HepG2 (cell line): ENCODE measurements at regions not wholly inside any gene's neighbourhood (a gene's known extent, or its start where the extent isn't known, plus 50 kb on each side); places are given as distances from the start of the nearest gene placed in this dataset.
A peak's percentile ranks its signal among the peaks of the same experiment; 100 is the strongest.

ENCODE experiments used
- E2F2 ChIP-seq: sonication (generic); formaldehyde crosslinking; IDR thresholded peaks from 2 replicates; pipeline ENCODE4 v1.4.0; 2020; ENCODE audit warnings: missing genetic modification reagents, borderline replicate concordance
- EP300 ChIP-seq, 3 experiments: sonication (generic) in 1 of 3; formaldehyde crosslinking in 1 of 3; IDR thresholded peaks; 2 replicates each; pipeline versions ENCODE4 v1.5.1 to v1.6.1; 2011 to 2020; ENCODE audit warnings: low read depth in 2 of 3, low read length in 2 of 3, borderline replicate concordance in 1 of 3, improper control_type of control experiment in 1 of 3, mild to moderate bottlenecking in 1 of 3, missing genetic modification reagents in 1 of 3, moderate library complexity in 1 of 3
- ERF ChIP-seq: IDR thresholded peaks from 2 replicates; pipeline ENCODE4 v1.6.1; 2018; ENCODE audit warnings: missing biosample characterization, missing genetic modification reagents
- ETV6 ChIP-seq: sonication (generic); formaldehyde crosslinking; conservative IDR thresholded peaks from 2 replicates; pipeline ENCODE4 v1.4.0; 2020; ENCODE audit warnings: missing genetic modification reagents
- FOSL2 ChIP-seq: sonication (generic); formaldehyde crosslinking; IDR thresholded peaks from 2 replicates; pipeline ENCODE4 v1.4.0; 2020; ENCODE audit warnings: missing genetic modification reagents
- GTF3A ChIP-seq: sonication (generic); formaldehyde crosslinking; conservative IDR thresholded peaks from 2 replicates; pipeline ENCODE4 v1.4.0; 2020; ENCODE audit warnings: mild to moderate bottlenecking, missing genetic modification reagents
- KDM4B ChIP-seq: sonication (generic); formaldehyde crosslinking; IDR thresholded peaks from 2 replicates; pipeline ENCODE4 v1.4.0; 2020; ENCODE audit warnings: missing genetic modification reagents
- MXD4 ChIP-seq: IDR thresholded peaks from 2 replicates; pipeline ENCODE4 v1.6.1; 2016; ENCODE audit warnings: mild to moderate bottlenecking, missing biosample characterization, missing genetic modification reagents
- NKX3-1 ChIP-seq: sonication (generic); formaldehyde crosslinking; IDR thresholded peaks from 2 replicates; pipeline ENCODE4 v1.5.0; 2020; ENCODE audit warnings: missing genetic modification reagents
- PAF1 ChIP-seq: IDR thresholded peaks from 2 replicates; pipeline ENCODE4 v1.6.1; 2016; ENCODE audit warnings: missing genetic modification reagents, missing compliant biosample characterization
- RBAK ChIP-seq: sonication (generic); formaldehyde crosslinking; IDR thresholded peaks from 2 replicates; pipeline ENCODE4 v1.5.1; 2020; ENCODE audit warnings: mild to moderate bottlenecking, missing genetic modification reagents
- RORA ChIP-seq: sonication (generic); formaldehyde crosslinking; IDR thresholded peaks from 2 replicates; pipeline ENCODE4 v1.5.0; 2020; ENCODE audit warnings: mild to moderate bottlenecking, missing genetic modification reagents, moderate library complexity
- SAP130 ChIP-seq: IDR thresholded peaks from 2 replicates; pipeline ENCODE4 v1.6.1; 2016; ENCODE audit warnings: low read depth
- SMC3 ChIP-seq: IDR thresholded peaks from 2 replicates; pipeline ENCODE4 v1.6.1; 2011; ENCODE audit warnings: low read length, improper control_type of control experiment
- SYNCRIP ChIP-seq: fragments of 200-400 bp; formaldehyde crosslinking; IDR thresholded peaks from 2 replicates; pipeline ENCODE4 v1.6.1; 2018; ENCODE audit warnings: mild to moderate bottlenecking, low read depth, low read length; ENCODE audit not compliant: insufficient read depth
- ZMYM4 ChIP-seq: sonication (generic); formaldehyde crosslinking; IDR thresholded peaks from 2 replicates; pipeline ENCODE4 v1.8.1; 2023; ENCODE audit warnings: mild to moderate bottlenecking, missing genetic modification reagents
- ZNF24 ChIP-seq: fragments of 450-650 bp; IDR thresholded peaks from 2 replicates; pipeline ENCODE4 v1.6.1; 2017; ENCODE audit warnings: antibody characterized with exemption, mild to moderate bottlenecking
- ZNF253 ChIP-seq: sonication (generic); formaldehyde crosslinking; IDR thresholded peaks from 2 replicates; pipeline ENCODE4 v1.8.0; 2022; ENCODE audit warnings: mild to moderate bottlenecking, missing genetic modification reagents, borderline replicate concordance
- ZNF30 ChIP-seq: sonication (generic); formaldehyde crosslinking; IDR thresholded peaks from 2 replicates; pipeline ENCODE4 v1.5.0; 2020; ENCODE audit warnings: mild to moderate bottlenecking, missing genetic modification reagents
- ZNF543 ChIP-seq: sonication (generic); formaldehyde crosslinking; IDR thresholded peaks from 2 replicates; pipeline ENCODE4 v1.4.0; 2020; ENCODE audit warnings: mild to moderate bottlenecking, missing genetic modification reagents
- ZNF687 ChIP-seq: sonication (generic); formaldehyde crosslinking; IDR thresholded peaks from 2 replicates; pipeline ENCODE4 v1.5.1; 2020; ENCODE audit warnings: mild to moderate bottlenecking, missing genetic modification reagents, moderate library complexity
- ZSCAN12 ChIP-seq: sonication (generic); formaldehyde crosslinking; IDR thresholded peaks from 2 replicates; pipeline ENCODE4 v1.9.0; 2021; ENCODE audit warnings: mild to moderate bottlenecking, missing genetic modification reagents

GRCh38 chr16:86664522-86665318, 86.4 kb downstream of the FOXL1 start (continued):
- TF ChIP-seq ZNF687 (peak; percentile 23; the same call in 1 of the 2 replicates), SYNCRIP (no peak), NKX3-1 (CRISPR knock-in tag) (no peak), PAF1 (CRISPR knock-in tag) (no peak), SMC3 (no peak; the same call in 1 of the 2 replicates), ETV6 (CRISPR knock-in tag) (no peak), ZMYM4 (CRISPR knock-in tag) (no peak), RBAK (CRISPR knock-in tag) (no peak), GTF3A (no peak), ERF (0 out of 2 replicates have a peak, but pooled peaks have one; percentile 39), ZSCAN12 (CRISPR knock-in tag) (no peak), ZNF253 (CRISPR knock-in tag) (no peak), SAP130 (peak; percentile 58), MXD4 (CRISPR knock-in tag) (no peak), KDM4B (CRISPR knock-in tag) (no peak), E2F2 (CRISPR knock-in tag) (no peak), ZNF543 (CRISPR knock-in tag) (no peak), ZNF30 (CRISPR knock-in tag) (no peak), RORA (CRISPR knock-in tag) (no peak), ZNF24 (no peak), EP300 (IDR thresholded peaks at IDR 0.05; ENCODE audit: low read depth in 2 of 2, low read length in 2 of 2) (peak; percentile 17 to 91; a peak in 3 of 4 replicates), EP300 (CRISPR knock-in tag; IDR thresholded peaks at IDR 0.05; ENCODE audit: borderline replicate concordance) (peak; percentile 71; the same call in 1 of the 2 replicates), FOSL2 (CRISPR knock-in tag) (peak; percentile 99)
